A549 (cell line): ENCODE measurements at regions not wholly inside any gene's neighbourhood (a gene's known extent, or its start where the extent isn't known, plus 50 kb on each side); places are given as distances from the start of the nearest gene placed in this dataset.

Experiments
- ATAC-seq, 2 experiments: fragments of 200-7000 bp in 1 of 2; fragments of >200 bp in 1 of 2; cut with Nextera tagmentation in 1 of 2; cut with Tn5 transposase in 1 of 2; 3 replicates each; pipeline versions ENCODE4 v1.8.0 to v1.9.1; 2018 to 2020; ENCODE audit warnings: mild to moderate bottlenecking in 1 of 2, moderate library complexity in 1 of 2
- CTCF ChIA-PET: fragments of 300-600 bp; sonication (Branson Sonifier 250); formaldehyde crosslinking; extraction: SDS; loops from one replicate; lab custom pipeline; 2021; ENCODE audit warnings: antibody characterized with exemption, inconsistent platforms; lab: Yijun Ruan, JAX
- POLR2A ChIA-PET: fragments of 350-600 bp; formaldehyde crosslinking; extraction: SDS; loops from one replicate; lab custom pipeline; 2021; ENCODE audit warnings: antibody characterized with exemption, inconsistent platforms; lab: Yijun Ruan, JAX
- DNase-seq, 2 experiments: peaks; one replicate each; pipeline versions ENCODE4 v3.0.0 to v3.0.0-alpha.2; 2011 to 2016; ENCODE audit warnings: low read depth in 1 of 2, low spot score in 1 of 2
- FAIRE-seq: peaks from 2 replicates; lab custom pipeline; 2011; peaks lifted over from hg19 to GRCh38; lab: Jason Lieb, UNC
- H3K27ac ChIP-seq, 2 experiments: fragments of >200 bp; sonication (Bioruptor Twin); formaldehyde crosslinking; 3 replicates each; pipeline ENCODE4 v1.5.1; 2016 to 2017
- H3K4me1 ChIP-seq: fragments of >200 bp; sonication (Bioruptor Twin); formaldehyde crosslinking; 3 replicates; pipeline ENCODE4 v1.6.1; 2016
- H3K4me2 ChIP-seq: fragments of >200 bp; sonication (Bioruptor Twin); formaldehyde crosslinking; 3 replicates; pipeline ENCODE4 v1.6.1; 2016
- H3K4me3 ChIP-seq: fragments of >200 bp; sonication (Bioruptor Twin); formaldehyde crosslinking; 3 replicates; pipeline ENCODE4 v1.5.1; 2016
- H3K9me3 ChIP-seq: fragments of >200 bp; sonication (Bioruptor Twin); formaldehyde crosslinking; 3 replicates; pipeline ENCODE4 v1.6.1; 2016
- CHD4 ChIP-seq: fragments of 200-600 bp; sonication (generic); IDR thresholded peaks from 2 replicates; pipeline ENCODE4 v1.6.1; 2016; ENCODE audit warnings: antibody characterized with exemption, mild to moderate bottlenecking, borderline replicate concordance
- ESRRA ChIP-seq: fragments of 150-350 bp; IDR thresholded peaks from 2 replicates; pipeline ENCODE4 v1.6.1; 2014; ENCODE audit warnings: mild to moderate bottlenecking, low read length, borderline replicate concordance
- FOSL2 ChIP-seq, 2 experiments: fragments of 450-650 bp in 1 of 2; fragments of >200 bp in 1 of 2; sonication (Bioruptor Twin) in 1 of 2; formaldehyde crosslinking; IDR thresholded peaks; 2 replicates each; pipeline versions ENCODE4 v1.5.0 to v1.6.1; 2016 to 2020; ENCODE audit warnings: mild to moderate bottlenecking in 1 of 2, moderate library complexity in 1 of 2
- HEYL ChIP-seq: fragments of 250-450 bp; sonication (Bioruptor Pico); IDR thresholded peaks from 2 replicates; pipeline ENCODE4 v1.8.0; 2021; ENCODE audit warnings: mild to moderate bottlenecking, moderate library complexity
- HOXB13 ChIP-seq: fragments of 250-450 bp; sonication (Bioruptor Pico); IDR thresholded peaks from 2 replicates; pipeline ENCODE4 v1.5.0; 2020; ENCODE audit warnings: low read depth, mild to moderate bottlenecking, moderate library complexity
- HOXB5 ChIP-seq: fragments of 250-450 bp; sonication (Bioruptor Pico); IDR thresholded peaks from 2 replicates; pipeline ENCODE4 v1.5.0; 2020; ENCODE audit warnings: mild to moderate bottlenecking, moderate library complexity
- KDM1A ChIP-seq: fragments of 200-600 bp; sonication (generic); IDR thresholded peaks from 2 replicates; pipeline ENCODE4 v1.6.1; 2016; ENCODE audit warnings: low read depth, mild to moderate bottlenecking
- KDM5A ChIP-seq: fragments of 200-600 bp; sonication (generic); IDR thresholded peaks from 2 replicates; pipeline ENCODE4 v1.6.1; 2016; ENCODE audit warnings: antibody characterized with exemption, mild to moderate bottlenecking
- NPAS2 ChIP-seq: fragments of 250-450 bp; sonication (Bioruptor Pico); IDR thresholded peaks from 2 replicates; pipeline ENCODE4 v1.8.0; 2022; ENCODE audit warnings: mild to moderate bottlenecking, moderate library complexity, borderline replicate concordance
- POLR2A ChIP-seq: IDR thresholded peaks from 2 replicates; pipeline ENCODE4 v1.6.1; 2012; ENCODE audit warnings: mild to moderate bottlenecking, low read length
- POLR2AphosphoS2 ChIP-seq: conservative IDR thresholded peaks from 2 replicates; pipeline ENCODE4 v1.6.1; 2012; ENCODE audit warnings: low read length, improper control_type of control experiment, inconsistent platforms
- RAD21 ChIP-seq, 2 experiments: fragments of >200 bp in 1 of 2; sonication (Bioruptor Twin) in 1 of 2; formaldehyde crosslinking in 1 of 2; IDR thresholded peaks in 1 of 2; conservative IDR thresholded peaks in 1 of 2; 2 replicates in 1 of 2; 3 replicates in 1 of 2; pipeline ENCODE4 v1.6.1; 2012 to 2018; ENCODE audit warnings: inconsistent platforms in 1 of 2
- RARB ChIP-seq: fragments of 250-450 bp; sonication (Bioruptor Pico); IDR thresholded peaks from 2 replicates; pipeline ENCODE4 v1.8.0; 2021; ENCODE audit warnings: mild to moderate bottlenecking, moderate library complexity
- RNF2 ChIP-seq: fragments of 200-600 bp; sonication (generic); IDR thresholded peaks from 2 replicates; pipeline ENCODE4 v1.6.1; 2016; ENCODE audit warnings: low read depth, mild to moderate bottlenecking, antibody characterized with exemption, moderate library complexity, borderline replicate concordance
- SREBF2 ChIP-seq: fragments of 450-650 bp; IDR thresholded peaks from 2 replicates; pipeline ENCODE4 v1.6.1; 2014; ENCODE audit warnings: mild to moderate bottlenecking, moderate library complexity
- WGBS: methylation state at CpG from one replicate; pipeline ENCODE4 v1.1.6; 2017; ENCODE audit errors: missing lambda C conversion rate; 5-methylcytosine and 5-hydroxymethylcytosine counted together
- TF ChIP-seq, protein P1 (sequence below): IDR thresholded peaks from 2 replicates; pipeline ENCODE4 v1.6.1; 2012
- TF ChIP-seq, protein P2 (sequence below): fragments of >200 bp; sonication (Bioruptor Twin); formaldehyde crosslinking; IDR thresholded peaks from 3 replicates; pipeline ENCODE4 v1.5.1; 2016
- TF ChIP-seq, protein P3 (sequence below): fragments of 200-600 bp; sonication (generic); IDR thresholded peaks from 2 replicates; pipeline ENCODE4 v1.6.1; 2016; ENCODE audit warnings: antibody characterized with exemption, mild to moderate bottlenecking, moderate library complexity
- TF ChIP-seq, protein P4 (sequence below): fragments of >200 bp; sonication (Bioruptor Twin); formaldehyde crosslinking; IDR thresholded peaks from 3 replicates; pipeline ENCODE4 v1.6.1; 2016

DNA sequence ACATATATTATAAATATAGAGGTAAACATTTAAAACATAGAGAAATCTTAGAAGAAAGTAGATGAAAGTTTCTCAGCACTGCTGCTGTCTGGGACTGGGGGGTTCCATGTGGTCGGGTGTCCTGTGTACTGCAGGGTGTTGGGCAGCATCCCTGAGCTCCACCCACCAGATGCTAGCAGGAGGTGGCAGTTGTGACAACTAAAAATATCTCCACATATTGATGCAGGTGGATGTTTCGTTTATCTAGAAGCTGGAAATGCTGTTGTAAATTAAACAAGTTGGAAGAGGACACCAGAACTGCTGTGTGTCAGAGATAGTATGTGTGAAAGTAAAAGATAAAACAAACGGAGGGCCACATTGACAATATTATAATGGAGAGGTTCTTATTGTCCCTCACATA, 297.1 kb upstream of the USP9Y start:
- no peaks in the 10 kb centered on the region for H3K9me3 ChIP-seq
- no peak for ATAC-seq
- no peak for FAIRE-seq
- no peaks in the 10 kb centered on the region for H3K4me1 ChIP-seq
- CTCF ChIA-PET = no interaction called here
- TF ChIP-seq, protein P1, sequence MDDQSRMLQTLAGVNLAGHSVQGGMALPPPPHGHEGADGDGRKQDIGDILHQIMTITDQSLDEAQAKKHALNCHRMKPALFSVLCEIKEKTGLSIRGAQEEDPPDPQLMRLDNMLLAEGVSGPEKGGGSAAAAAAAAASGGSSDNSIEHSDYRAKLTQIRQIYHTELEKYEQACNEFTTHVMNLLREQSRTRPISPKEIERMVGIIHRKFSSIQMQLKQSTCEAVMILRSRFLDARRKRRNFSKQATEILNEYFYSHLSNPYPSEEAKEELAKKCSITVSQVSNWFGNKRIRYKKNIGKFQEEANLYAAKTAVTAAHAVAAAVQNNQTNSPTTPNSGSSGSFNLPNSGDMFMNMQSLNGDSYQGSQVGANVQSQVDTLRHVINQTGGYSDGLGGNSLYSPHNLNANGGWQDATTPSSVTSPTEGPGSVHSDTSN = no peak
- TF ChIP-seq FOSL2 (IDR thresholded peaks at IDR 0.05) (no peak), FOSL2 (CRISPR knock-in tag; IDR thresholded peaks at IDR 0.05) (no peak), RARB (CRISPR knock-in tag) (no peak), HOXB5 (no peak), SREBF2 (no peak), KDM5A (no peak), RAD21 (conservative IDR thresholded peaks at IDR 0.05 in 1 of 2, IDR thresholded peaks at IDR 0.05 in 1 of 2) (no peak), POLR2AphosphoS2 (no peak), ESRRA (no peak)
- TF ChIP-seq, protein P2, sequence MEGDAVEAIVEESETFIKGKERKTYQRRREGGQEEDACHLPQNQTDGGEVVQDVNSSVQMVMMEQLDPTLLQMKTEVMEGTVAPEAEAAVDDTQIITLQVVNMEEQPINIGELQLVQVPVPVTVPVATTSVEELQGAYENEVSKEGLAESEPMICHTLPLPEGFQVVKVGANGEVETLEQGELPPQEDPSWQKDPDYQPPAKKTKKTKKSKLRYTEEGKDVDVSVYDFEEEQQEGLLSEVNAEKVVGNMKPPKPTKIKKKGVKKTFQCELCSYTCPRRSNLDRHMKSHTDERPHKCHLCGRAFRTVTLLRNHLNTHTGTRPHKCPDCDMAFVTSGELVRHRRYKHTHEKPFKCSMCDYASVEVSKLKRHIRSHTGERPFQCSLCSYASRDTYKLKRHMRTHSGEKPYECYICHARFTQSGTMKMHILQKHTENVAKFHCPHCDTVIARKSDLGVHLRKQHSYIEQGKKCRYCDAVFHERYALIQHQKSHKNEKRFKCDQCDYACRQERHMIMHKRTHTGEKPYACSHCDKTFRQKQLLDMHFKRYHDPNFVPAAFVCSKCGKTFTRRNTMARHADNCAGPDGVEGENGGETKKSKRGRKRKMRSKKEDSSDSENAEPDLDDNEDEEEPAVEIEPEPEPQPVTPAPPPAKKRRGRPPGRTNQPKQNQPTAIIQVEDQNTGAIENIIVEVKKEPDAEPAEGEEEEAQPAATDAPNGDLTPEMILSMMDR = no peak
- TF ChIP-seq, protein P3, sequence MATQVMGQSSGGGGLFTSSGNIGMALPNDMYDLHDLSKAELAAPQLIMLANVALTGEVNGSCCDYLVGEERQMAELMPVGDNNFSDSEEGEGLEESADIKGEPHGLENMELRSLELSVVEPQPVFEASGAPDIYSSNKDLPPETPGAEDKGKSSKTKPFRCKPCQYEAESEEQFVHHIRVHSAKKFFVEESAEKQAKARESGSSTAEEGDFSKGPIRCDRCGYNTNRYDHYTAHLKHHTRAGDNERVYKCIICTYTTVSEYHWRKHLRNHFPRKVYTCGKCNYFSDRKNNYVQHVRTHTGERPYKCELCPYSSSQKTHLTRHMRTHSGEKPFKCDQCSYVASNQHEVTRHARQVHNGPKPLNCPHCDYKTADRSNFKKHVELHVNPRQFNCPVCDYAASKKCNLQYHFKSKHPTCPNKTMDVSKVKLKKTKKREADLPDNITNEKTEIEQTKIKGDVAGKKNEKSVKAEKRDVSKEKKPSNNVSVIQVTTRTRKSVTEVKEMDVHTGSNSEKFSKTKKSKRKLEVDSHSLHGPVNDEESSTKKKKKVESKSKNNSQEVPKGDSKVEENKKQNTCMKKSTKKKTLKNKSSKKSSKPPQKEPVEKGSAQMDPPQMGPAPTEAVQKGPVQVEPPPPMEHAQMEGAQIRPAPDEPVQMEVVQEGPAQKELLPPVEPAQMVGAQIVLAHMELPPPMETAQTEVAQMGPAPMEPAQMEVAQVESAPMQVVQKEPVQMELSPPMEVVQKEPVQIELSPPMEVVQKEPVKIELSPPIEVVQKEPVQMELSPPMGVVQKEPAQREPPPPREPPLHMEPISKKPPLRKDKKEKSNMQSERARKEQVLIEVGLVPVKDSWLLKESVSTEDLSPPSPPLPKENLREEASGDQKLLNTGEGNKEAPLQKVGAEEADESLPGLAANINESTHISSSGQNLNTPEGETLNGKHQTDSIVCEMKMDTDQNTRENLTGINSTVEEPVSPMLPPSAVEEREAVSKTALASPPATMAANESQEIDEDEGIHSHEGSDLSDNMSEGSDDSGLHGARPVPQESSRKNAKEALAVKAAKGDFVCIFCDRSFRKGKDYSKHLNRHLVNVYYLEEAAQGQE = no peak
- TF ChIP-seq, protein P4, sequence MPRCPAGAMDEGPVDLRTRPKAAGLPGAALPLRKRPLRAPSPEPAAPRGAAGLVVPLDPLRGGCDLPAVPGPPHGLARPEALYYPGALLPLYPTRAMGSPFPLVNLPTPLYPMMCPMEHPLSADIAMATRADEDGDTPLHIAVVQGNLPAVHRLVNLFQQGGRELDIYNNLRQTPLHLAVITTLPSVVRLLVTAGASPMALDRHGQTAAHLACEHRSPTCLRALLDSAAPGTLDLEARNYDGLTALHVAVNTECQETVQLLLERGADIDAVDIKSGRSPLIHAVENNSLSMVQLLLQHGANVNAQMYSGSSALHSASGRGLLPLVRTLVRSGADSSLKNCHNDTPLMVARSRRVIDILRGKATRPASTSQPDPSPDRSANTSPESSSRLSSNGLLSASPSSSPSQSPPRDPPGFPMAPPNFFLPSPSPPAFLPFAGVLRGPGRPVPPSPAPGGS = no peak
- WGBS = 60% methylated on average over 3 of the region's 3 CpGs
- H3K4me2 ChIP-seq = no peak overlapping the region
- H3K27ac ChIP-seq = no peak overlapping the region
- POLR2A ChIA-PET = no interaction called here
- H3K4me3 ChIP-seq = no peak overlapping the region
- no peak for DNase-seq

DNA sequence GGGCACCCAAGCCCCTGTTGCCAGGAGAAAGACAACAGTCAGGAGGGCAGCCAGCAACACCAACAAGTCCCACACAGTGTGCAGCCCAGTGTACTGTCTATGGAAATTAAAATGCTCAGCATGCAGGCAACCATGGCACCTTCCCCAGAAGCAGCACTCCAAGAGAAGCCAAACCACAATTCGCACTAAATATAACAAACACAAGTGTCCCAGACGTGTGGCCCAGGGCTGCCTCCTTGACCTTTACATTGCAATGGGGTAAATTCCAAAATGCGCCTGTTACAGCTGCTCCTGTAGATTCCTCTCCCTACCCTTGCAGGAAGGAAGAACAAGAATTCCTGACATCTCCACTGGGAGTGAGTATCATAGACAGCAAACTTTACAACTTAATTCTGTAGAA, 292.8 kb upstream of the USP9Y start:
- TF ChIP-seq HEYL = no peak
- TF ChIP-seq ESRRA = no peak
- no peak for TF ChIP-seq NPAS2
- TF ChIP-seq CHD4 = no peak
- TF ChIP-seq RAD21 (conservative IDR thresholded peaks at IDR 0.05 in 1 of 2, IDR thresholded peaks at IDR 0.05 in 1 of 2) = no peak
- TF ChIP-seq RNF2 = no peak
- TF ChIP-seq HOXB13 = no peak
- TF ChIP-seq POLR2A = no peak
- no peak for TF ChIP-seq KDM1A
- no peak for FAIRE-seq

More for the DNA sequence above, 292.8 kb upstream of the USP9Y start:
- DNase-seq (no peak), ATAC-seq (no peak)
- Histone ChIP-seq H3K4me1 (no peaks in the 10 kb centered on the region), H3K4me2 (no peak overlapping the region), H3K9me3 (no peaks in the 10 kb centered on the region), H3K4me3 (no peak overlapping the region), H3K27ac (no peak overlapping the region)
- WGBS = 70% methylated on average over 3 of the region's 3 CpGs
- ChIA-PET CTCF (no interaction called here), POLR2A (no interaction called here)
